PC-3 (cell line): ENCODE measurements at regions not wholly inside any gene's neighbourhood (a gene's known extent, or its start where the extent isn't known, plus 50 kb on each side); places are given as distances from the start of the nearest gene placed in this dataset.

Experiments used
- CTCF ChIP-seq: fragments of 300-600 bp; sonication (generic); conservative IDR thresholded peaks from 2 replicates; pipeline ENCODE4 v1.5.1; 2017; ENCODE audit warnings: antibody characterized with exemption, low read depth, mild to moderate bottlenecking, low read length
- EZH2 ChIP-seq: fragments of 300-600 bp; sonication (generic); IDR thresholded peaks from one replicate; pipeline ENCODE4 v1.6.1; 2017; ENCODE audit warnings: antibody characterized with exemption, mild to moderate bottlenecking, low read length; ENCODE audit not compliant: unreplicated experiment
- EZH2phosphoT487 ChIP-seq: fragments of 300-600 bp; sonication (generic); IDR thresholded peaks from 2 replicates; pipeline ENCODE4 v1.6.1; 2018; ENCODE audit warnings: mild to moderate bottlenecking, antibody characterized with exemption, low read length, borderline replicate concordance

GRCh38 chr5:16383544-16384052, 82.0 kb downstream of the ZNF622 start:
- TF ChIP-seq CTCF (no peak), EZH2phosphoT487 (no peak), EZH2 (no peak)
